Endothelial cell of umbilical vein (primary cell): ENCODE measurements at regions not wholly inside any gene's neighbourhood (a gene's known extent, or its start where the extent isn't known, plus 50 kb on each side); places are given as distances from the start of the nearest gene placed in this dataset.

Source experiments
- BruUV-seq: library from RNA; stranded (reverse); fragments of 400-500 nt; replicated peaks from 2 replicates; lab custom pipeline; 2021; lab: Mats Ljungman, UMichigan
- CTCF ChIA-PET: fragments of 300-600, 350-600 bp; sonication (Branson Sonifier 250); formaldehyde crosslinking; loops from one replicate; lab custom pipeline; 2021; ENCODE audit warnings: antibody characterized with exemption, inconsistent platforms; lab: Charles Lee
- POLR2A ChIA-PET: fragments of 300-600, 350-600 bp; sonication (Branson Sonifier 250); formaldehyde crosslinking; loops from one replicate; lab custom pipeline; 2021; ENCODE audit warnings: antibody characterized with exemption, inconsistent platforms; lab: Charles Lee
- DNase-seq: peaks from one replicate; pipeline ENCODE4 v3.0.0-alpha.2; 2011; ENCODE audit warnings: low read depth, low spot score
- FAIRE-seq: peaks from 2 replicates; lab custom pipeline; 2011; peaks lifted over from hg19 to GRCh38; lab: Jason Lieb, UNC
- H2AFZ ChIP-seq: 2 replicates; pipeline ENCODE4 v1.6.0; 2012; ENCODE audit warnings: low read depth, low read length, control low read depth, inconsistent platforms
- H3K27ac ChIP-seq: 2 replicates; pipeline ENCODE4 v1.5.1; 2011; ENCODE audit warnings: low read depth, mild to moderate bottlenecking, control low read depth, low read length, moderate library complexity; ENCODE audit not compliant: insufficient read depth
- H3K27me3 ChIP-seq, 2 experiments: 2 replicates each; pipeline versions ENCODE4 v1.6.0 to v1.6.1; 2011; ENCODE audit warnings: low read length in 2 of 2, mixed read lengths in 1 of 2; ENCODE audit not compliant: control insufficient read depth in 2 of 2, insufficient read depth in 2 of 2
- H3K36me3 ChIP-seq, 2 experiments: 2 replicates in 1 of 2; 3 replicates in 1 of 2; pipeline ENCODE4 v1.5.1; 2011; ENCODE audit warnings: low read length in 2 of 2, mild to moderate bottlenecking in 1 of 2, moderate library complexity in 1 of 2; ENCODE audit not compliant: control insufficient read depth in 2 of 2, insufficient read depth in 2 of 2; ENCODE audit errors: extremely low read depth in 1 of 2
- H3K4me1 ChIP-seq: 3 replicates; pipeline ENCODE4 v1.5.1; 2011; ENCODE audit warnings: mild to moderate bottlenecking, low read length; ENCODE audit not compliant: control insufficient read depth, insufficient read depth; ENCODE audit errors: extremely low read depth
- H3K4me2 ChIP-seq: 2 replicates; pipeline ENCODE4 v1.6.1; 2011; ENCODE audit warnings: low read length, control low read depth, mixed read lengths; ENCODE audit not compliant: insufficient read depth
- H3K4me3 ChIP-seq, 3 experiments: fragments of 200-600 bp in 1 of 3; sonication (generic), shearing (Covaris generic) in 1 of 3; replicated peaks in 1 of 3; 2 replicates each; pipeline ENCODE4 v1.5.1; 2011 to 2016; ENCODE audit warnings: control low read depth in 3 of 3, low read length in 3 of 3, mild to moderate bottlenecking in 2 of 3, inconsistent platforms in 1 of 3, low read depth in 1 of 3, moderate library complexity in 1 of 3; ENCODE audit not compliant: insufficient read depth in 1 of 3
- H3K79me2 ChIP-seq: 2 replicates; pipeline ENCODE4 v1.6.0; 2012; ENCODE audit warnings: low read length, inconsistent platforms; ENCODE audit not compliant: control insufficient read depth, insufficient read depth
- H3K9ac ChIP-seq: replicated peaks from 2 replicates; pipeline ENCODE3; 2011; ENCODE audit warnings: low read length, control low read depth; ENCODE audit not compliant: insufficient read depth; ENCODE audit errors: extremely low read depth
- H3K9me1 ChIP-seq: replicated peaks from 3 replicates; pipeline ENCODE4 v1.6.0; 2011; ENCODE audit warnings: mild to moderate bottlenecking, low read length; ENCODE audit not compliant: control insufficient read depth, insufficient read depth; ENCODE audit errors: extremely low read depth
- H3K9me3 ChIP-seq: replicated peaks from 2 replicates; pipeline ENCODE4 v1.5.1; 2012; ENCODE audit warnings: low read length, inconsistent platforms; ENCODE audit not compliant: control insufficient read depth, insufficient read depth
- H4K20me1 ChIP-seq: replicated peaks from 2 replicates; pipeline ENCODE3; 2011; ENCODE audit warnings: mild to moderate bottlenecking, low read length; ENCODE audit not compliant: control insufficient read depth, insufficient read depth; ENCODE audit errors: extremely low read depth
- EZH2 ChIP-seq: IDR thresholded peaks from 2 replicates; pipeline ENCODE4 v1.6.1; 2012; ENCODE audit warnings: borderline replicate concordance, low read depth, mild to moderate bottlenecking, moderate library complexity, low read length, inconsistent platforms; ENCODE audit not compliant: severe bottlenecking
- FOS ChIP-seq: IDR thresholded peaks from 2 replicates; pipeline ENCODE4 v1.6.1; 2011; ENCODE audit warnings: mild to moderate bottlenecking, low read length, moderate library complexity, borderline replicate concordance; ENCODE audit not compliant: insufficient read depth
- GATA2 ChIP-seq: IDR thresholded peaks from 2 replicates; pipeline ENCODE4 v1.7.0; 2011; ENCODE audit warnings: low read depth, mild to moderate bottlenecking, moderate library complexity, mixed read lengths, low read length; ENCODE audit not compliant: insufficient read length, insufficient read depth
- JUN ChIP-seq: IDR thresholded peaks from 2 replicates; pipeline ENCODE4 v1.6.1; 2011; ENCODE audit warnings: borderline replicate concordance, low read depth; ENCODE audit not compliant: insufficient read length, insufficient read depth
- MYC ChIP-seq: IDR thresholded peaks from one replicate; pipeline ENCODE4 v1.6.1; 2011; ENCODE audit warnings: mild to moderate bottlenecking, low read depth, low read length
- POLR2A ChIP-seq: IDR thresholded peaks from 2 replicates; pipeline ENCODE4 v1.6.1; 2012; ENCODE audit warnings: low read depth, mild to moderate bottlenecking, control low read depth, low read length
- POLR2AphosphoS5 ChIP-seq: IDR thresholded peaks from 2 replicates; pipeline ENCODE4 v1.6.1; 2012; ENCODE audit warnings: low read depth, mild to moderate bottlenecking, control low read depth, low read length, moderate library complexity; ENCODE audit not compliant: insufficient read depth
- dilution Hi-C: fragments of 300-500 bp; cut with MboI; formaldehyde crosslinking; loops from one replicate; pipeline ENCODE4 v1.15.0; 2019; ENCODE audit warnings: low sequenced_read_pairs; ENCODE audit not compliant: extremely low pct_ligation_motif_present
- intact Hi-C: fragments of 100-400 bp; cut with micrococcal nuclease; formaldehyde crosslinking; loops from one replicate; pipeline ENCODE4 v1.10.0; 2022
- TF ChIP-seq, protein P1 (sequence below), 2 donors: IDR thresholded peaks; 1 replicate in 1 of 2; 2 replicates in 1 of 2; pipeline ENCODE4 v1.5.1; 2011; ENCODE audit warnings: low read length in 2 of 2, mild to moderate bottlenecking in 2 of 2, moderate library complexity in 2 of 2, control low read depth in 1 of 2, inconsistent platforms in 1 of 2, low read depth in 1 of 2; ENCODE audit not compliant: insufficient read depth in 1 of 2; ENCODE audit errors: extremely low read depth in 1 of 2
- TF ChIP-seq, protein P2 (sequence below): IDR thresholded peaks from 2 replicates; pipeline ENCODE4 v1.6.1; 2011; ENCODE audit not compliant: insufficient read depth, insufficient read length

DNA sequence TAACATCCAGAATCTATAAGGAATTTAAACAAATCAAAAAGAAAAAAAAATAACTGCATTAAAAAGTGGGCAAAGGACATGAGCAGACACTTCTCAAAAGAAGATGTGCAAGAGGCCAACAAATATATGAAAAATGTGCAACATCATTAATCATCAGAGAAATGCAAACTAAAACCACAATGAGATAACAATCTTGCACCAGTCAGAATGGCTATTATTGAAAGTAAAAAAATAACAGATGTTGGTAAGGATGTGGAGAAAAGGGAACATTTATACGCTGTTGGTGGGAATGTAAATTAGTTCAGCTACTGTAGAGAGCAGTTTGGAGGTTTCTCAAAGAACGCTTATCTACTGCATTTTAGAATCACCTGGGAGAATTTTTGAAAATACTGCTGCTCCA, 186.1 kb downstream of the OTOL1 start:
- H3K4me1 ChIP-seq: no peaks in the 10 kb centered on the region
- H3K9ac ChIP-seq: no peak overlapping the region
- CTCF ChIA-PET: no interaction called here
- no peak for DNase-seq
- H2AFZ ChIP-seq: no peak overlapping the region
- H3K9me3 ChIP-seq: peaks cover 4% of the 10 kb centered on the region
- no TSS peak for BruUV-seq
- intact Hi-C loops: no loop called here
- no peak overlapping the region for H3K4me3 ChIP-seq
- H4K20me1 ChIP-seq: no peaks in the 10 kb centered on the region
- no peaks in the 10 kb centered on the region for H3K9me1 ChIP-seq
- TF ChIP-seq JUN: no peak
- TF ChIP-seq POLR2A: no peak
- TF ChIP-seq POLR2AphosphoS5: no peak
- TF ChIP-seq, protein P1, sequence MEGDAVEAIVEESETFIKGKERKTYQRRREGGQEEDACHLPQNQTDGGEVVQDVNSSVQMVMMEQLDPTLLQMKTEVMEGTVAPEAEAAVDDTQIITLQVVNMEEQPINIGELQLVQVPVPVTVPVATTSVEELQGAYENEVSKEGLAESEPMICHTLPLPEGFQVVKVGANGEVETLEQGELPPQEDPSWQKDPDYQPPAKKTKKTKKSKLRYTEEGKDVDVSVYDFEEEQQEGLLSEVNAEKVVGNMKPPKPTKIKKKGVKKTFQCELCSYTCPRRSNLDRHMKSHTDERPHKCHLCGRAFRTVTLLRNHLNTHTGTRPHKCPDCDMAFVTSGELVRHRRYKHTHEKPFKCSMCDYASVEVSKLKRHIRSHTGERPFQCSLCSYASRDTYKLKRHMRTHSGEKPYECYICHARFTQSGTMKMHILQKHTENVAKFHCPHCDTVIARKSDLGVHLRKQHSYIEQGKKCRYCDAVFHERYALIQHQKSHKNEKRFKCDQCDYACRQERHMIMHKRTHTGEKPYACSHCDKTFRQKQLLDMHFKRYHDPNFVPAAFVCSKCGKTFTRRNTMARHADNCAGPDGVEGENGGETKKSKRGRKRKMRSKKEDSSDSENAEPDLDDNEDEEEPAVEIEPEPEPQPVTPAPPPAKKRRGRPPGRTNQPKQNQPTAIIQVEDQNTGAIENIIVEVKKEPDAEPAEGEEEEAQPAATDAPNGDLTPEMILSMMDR (IDR thresholded peaks at IDR 0.05; ENCODE audit: extremely low read depth in 1 of 2, insufficient read depth in 1 of 2, low read depth in 1 of 2, low read length in 2 of 2): no peak
- no peak for TF ChIP-seq MYC
- TF ChIP-seq FOS: no peak
- TF ChIP-seq EZH2: no peak
- TF ChIP-seq, protein P2, sequence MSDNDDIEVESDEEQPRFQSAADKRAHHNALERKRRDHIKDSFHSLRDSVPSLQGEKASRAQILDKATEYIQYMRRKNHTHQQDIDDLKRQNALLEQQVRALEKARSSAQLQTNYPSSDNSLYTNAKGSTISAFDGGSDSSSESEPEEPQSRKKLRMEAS: no peak
- TF ChIP-seq GATA2: no peak
- H3K27ac ChIP-seq: no peak overlapping the region
- no peaks in the 10 kb centered on the region for H3K79me2 ChIP-seq
- no peak for FAIRE-seq
- H3K27me3 ChIP-seq: no peaks in the 10 kb centered on the region
- H3K4me2 ChIP-seq: no peak overlapping the region
- H3K36me3 ChIP-seq: no peaks in the 10 kb centered on the region
- POLR2A ChIA-PET: no interaction called here
- dilution Hi-C loops: no loop called here
